SK-N-SH (cell line): ENCODE measurements at regions not wholly inside any gene's neighbourhood (a gene's known extent, or its start where the extent isn't known, plus 50 kb on each side); places are given as distances from the start of the nearest gene placed in this dataset.

Source experiments
- CTCF ChIA-PET: fragments of 300-600, 350-600 bp; formaldehyde crosslinking; extraction: SDS; loops from one replicate; lab custom pipeline; 2021; lab: Yijun Ruan, JAX
- POLR2A ChIA-PET: fragments of 350-600 bp; sonication (Branson Sonifier 250); formaldehyde crosslinking; extraction: SDS; loops from one replicate; lab custom pipeline; 2020; ENCODE audit warnings: antibody characterized with exemption, inconsistent platforms; lab: Yijun Ruan, JAX
- DNase-seq: peaks from one replicate; pipeline ENCODE4 v3.0.0; 2012
- H2AFZ ChIP-seq: fragments of 200-600 bp; sonication (generic); 2 replicates; pipeline ENCODE4 v1.8.1; 2016; ENCODE audit warnings: antibody characterized with exemption, mild to moderate bottlenecking, low read depth
- H3F3A ChIP-seq: fragments of 200-600 bp; sonication (generic); replicated peaks from 2 replicates; pipeline ENCODE3; 2016; ENCODE audit warnings: antibody characterized with exemption, mild to moderate bottlenecking; ENCODE audit not compliant: insufficient read depth
- H3K27ac ChIP-seq, 2 experiments: fragments of 200-500 bp in 1 of 2; fragments of 200-600 bp in 1 of 2; sonication (Bioruptor generic) in 1 of 2; sonication (generic), shearing (Covaris generic) in 1 of 2; 2 replicates each; pipeline versions ENCODE4 v1.5.1 to v1.6.1; 2014 to 2016; ENCODE audit warnings: low read depth in 2 of 2, inconsistent platforms in 1 of 2, low read length in 1 of 2, mild to moderate bottlenecking in 1 of 2, mixed read lengths in 1 of 2
- H3K27me3 ChIP-seq: fragments of 200-600 bp; sonication (generic), shearing (Covaris generic); 2 replicates; pipeline ENCODE4 v1.6.1; 2016; ENCODE audit warnings: mixed run types; ENCODE audit not compliant: insufficient read depth
- H3K36me3 ChIP-seq, 2 experiments: fragments of 200-500 bp in 1 of 2; fragments of 200-600 bp in 1 of 2; sonication (Bioruptor generic) in 1 of 2; sonication (generic) in 1 of 2; replicated peaks in 1 of 2; 2 replicates each; pipeline versions ENCODE3 to v1.5.1; 2014 to 2016; ENCODE audit warnings: low read length in 1 of 2, mild to moderate bottlenecking in 1 of 2; ENCODE audit not compliant: insufficient read depth in 2 of 2, control insufficient read depth in 1 of 2
- H3K4me1 ChIP-seq, 2 experiments: fragments of 200-500 bp in 1 of 2; fragments of 200-600 bp in 1 of 2; sonication (Bioruptor generic) in 1 of 2; sonication (generic), shearing (Covaris generic) in 1 of 2; 2 replicates each; pipeline versions ENCODE4 v1.5.1 to v1.6.1; 2014 to 2016; ENCODE audit warnings: low read depth in 1 of 2, low read length in 1 of 2, mixed run types in 1 of 2; ENCODE audit not compliant: insufficient read depth in 2 of 2, control insufficient read depth in 1 of 2
- H3K4me2 ChIP-seq: fragments of 200-600 bp; sonication (generic), shearing (Covaris generic); 2 replicates; pipeline ENCODE4 v1.6.1; 2017; ENCODE audit warnings: mixed run types
- H3K4me3 ChIP-seq, 2 experiments: fragments of 200-500 bp in 1 of 2; fragments of 200-600 bp in 1 of 2; sonication (Bioruptor generic) in 1 of 2; sonication (generic), shearing (Covaris generic) in 1 of 2; 2 replicates each; pipeline versions ENCODE4 v1.5.1 to v1.8.1; 2014 to 2016; ENCODE audit warnings: low read depth in 2 of 2, inconsistent platforms in 1 of 2, low read length in 1 of 2, mild to moderate bottlenecking in 1 of 2, mixed read lengths in 1 of 2, moderate library complexity in 1 of 2
- H3K79me2 ChIP-seq: fragments of 200-600 bp; sonication (generic); 2 replicates; pipeline ENCODE4 v1.8.1; 2017; ENCODE audit warnings: mild to moderate bottlenecking; ENCODE audit not compliant: insufficient read depth
- H3K9ac ChIP-seq: fragments of 200-600 bp; sonication (generic); 2 replicates; pipeline ENCODE4 v1.6.1; 2017; ENCODE audit warnings: mixed run types
- H3K9me2 ChIP-seq: fragments of 200-600 bp; sonication (generic); 2 replicates; pipeline ENCODE4 v1.6.1; 2017; ENCODE audit warnings: mixed run types
- H3K9me3 ChIP-seq: fragments of 200-600 bp; sonication (generic); 2 replicates; pipeline ENCODE4 v1.6.1; 2017; ENCODE audit warnings: mixed run types, mild to moderate bottlenecking, moderate library complexity
- H4K20me1 ChIP-seq: fragments of 200-600 bp; sonication (generic); 2 replicates; pipeline ENCODE4 v1.6.1; 2017; ENCODE audit warnings: mild to moderate bottlenecking, mixed run types; ENCODE audit not compliant: insufficient read depth
- CHD2 ChIP-seq: fragments of 150-350 bp; IDR thresholded peaks from 2 replicates; pipeline ENCODE4 v1.6.1; 2018; ENCODE audit warnings: low read length; ENCODE audit not compliant: partially characterized antibody
- CTCF ChIP-seq: fragments of 200-600 bp; sonication (generic); IDR thresholded peaks from 2 replicates; pipeline ENCODE4 v1.6.1; 2017; ENCODE audit warnings: antibody characterized with exemption, mild to moderate bottlenecking, moderate library complexity
- ELF1 ChIP-seq: IDR thresholded peaks from 2 replicates; pipeline ENCODE4 v1.4.0; 2012
- EZH2phosphoT487 ChIP-seq: fragments of 200-600 bp; sonication (generic); IDR thresholded peaks from 2 replicates; pipeline ENCODE4 v1.6.1; 2017; ENCODE audit warnings: low read depth, mixed run types, mild to moderate bottlenecking, antibody characterized with exemption, moderate library complexity, borderline replicate concordance
- IRF3 ChIP-seq: fragments of 150-350 bp; IDR thresholded peaks from 2 replicates; pipeline ENCODE4 v1.6.1; 2016; ENCODE audit warnings: mild to moderate bottlenecking, low read depth, low read length
- MAX ChIP-seq: IDR thresholded peaks from 2 replicates; pipeline ENCODE4 v1.4.0; 2012; ENCODE audit warnings: low read depth
- MEF2A ChIP-seq: IDR thresholded peaks from 2 replicates; pipeline ENCODE4 v1.4.0; 2012; ENCODE audit warnings: low read depth, borderline replicate concordance
- MXI1 ChIP-seq: IDR thresholded peaks from 2 replicates; pipeline ENCODE4 v1.6.1; 2012; ENCODE audit warnings: mild to moderate bottlenecking, low read depth, low read length, improper control_type of control experiment
- NRF1 ChIP-seq: IDR thresholded peaks from 2 replicates; pipeline ENCODE4 v1.6.1; 2012; ENCODE audit warnings: low read depth, mild to moderate bottlenecking, low read length
- POLR2AphosphoS5 ChIP-seq: IDR thresholded peaks from 2 replicates; pipeline ENCODE4 v1.6.1; 2012; ENCODE audit warnings: low read depth, low read length
- RAD21 ChIP-seq: IDR thresholded peaks from 2 replicates; pipeline ENCODE4 v1.6.1; 2012; ENCODE audit warnings: mild to moderate bottlenecking, low read length
- SIN3A ChIP-seq: IDR thresholded peaks from 2 replicates; pipeline ENCODE4 v1.6.1; 2012; ENCODE audit warnings: low read depth, mild to moderate bottlenecking, low read length, moderate library complexity, borderline replicate concordance
- SMC3 ChIP-seq: IDR thresholded peaks from 2 replicates; pipeline ENCODE4 v1.6.1; 2012; ENCODE audit warnings: low read depth, low read length, improper control_type of control experiment
- TEAD4 ChIP-seq: IDR thresholded peaks from 2 replicates; pipeline ENCODE4 v1.4.0; 2012; ENCODE audit warnings: mild to moderate bottlenecking, borderline replicate concordance; ENCODE audit not compliant: insufficient read depth
- YY1 ChIP-seq: IDR thresholded peaks from 2 replicates; pipeline ENCODE4 v1.4.0; 2012; ENCODE audit warnings: low read depth, mild to moderate bottlenecking
- WGBS: methylation state at CpG from one replicate; pipeline ENCODE4 v1.1.6; 2017; ENCODE audit warnings: low lambda C conversion rate; 5-methylcytosine and 5-hydroxymethylcytosine counted together
- TF ChIP-seq, protein P1 (sequence below): IDR thresholded peaks from 2 replicates; pipeline ENCODE4; 2012
- TF ChIP-seq, protein P2 (sequence below): IDR thresholded peaks from 2 replicates; pipeline ENCODE4 v1.4.0; 2012; ENCODE audit warnings: low read depth, borderline replicate concordance
- TF ChIP-seq, protein P3 (sequence below): fragments of 150-350 bp; IDR thresholded peaks from 2 replicates; pipeline ENCODE4 v1.6.1; 2017; ENCODE audit warnings: antibody characterized with exemption, low read length, low read depth, borderline replicate concordance

- no peak for TF ChIP-seq SMC3
- TF ChIP-seq EZH2phosphoT487: no peak
- no peak for TF ChIP-seq CTCF
- no peak for TF ChIP-seq POLR2AphosphoS5
- no peak for TF ChIP-seq MXI1
- TF ChIP-seq YY1: no peak
- no peak for TF ChIP-seq ELF1
- TF ChIP-seq MAX: no peak
- TF ChIP-seq, protein P1, sequence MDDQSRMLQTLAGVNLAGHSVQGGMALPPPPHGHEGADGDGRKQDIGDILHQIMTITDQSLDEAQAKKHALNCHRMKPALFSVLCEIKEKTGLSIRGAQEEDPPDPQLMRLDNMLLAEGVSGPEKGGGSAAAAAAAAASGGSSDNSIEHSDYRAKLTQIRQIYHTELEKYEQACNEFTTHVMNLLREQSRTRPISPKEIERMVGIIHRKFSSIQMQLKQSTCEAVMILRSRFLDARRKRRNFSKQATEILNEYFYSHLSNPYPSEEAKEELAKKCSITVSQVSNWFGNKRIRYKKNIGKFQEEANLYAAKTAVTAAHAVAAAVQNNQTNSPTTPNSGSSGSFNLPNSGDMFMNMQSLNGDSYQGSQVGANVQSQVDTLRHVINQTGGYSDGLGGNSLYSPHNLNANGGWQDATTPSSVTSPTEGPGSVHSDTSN: no peak
- TF ChIP-seq, protein P2, sequence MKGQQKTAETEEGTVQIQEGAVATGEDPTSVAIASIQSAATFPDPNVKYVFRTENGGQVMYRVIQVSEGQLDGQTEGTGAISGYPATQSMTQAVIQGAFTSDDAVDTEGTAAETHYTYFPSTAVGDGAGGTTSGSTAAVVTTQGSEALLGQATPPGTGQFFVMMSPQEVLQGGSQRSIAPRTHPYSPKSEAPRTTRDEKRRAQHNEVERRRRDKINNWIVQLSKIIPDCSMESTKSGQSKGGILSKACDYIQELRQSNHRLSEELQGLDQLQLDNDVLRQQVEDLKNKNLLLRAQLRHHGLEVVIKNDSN: no peak
- TF ChIP-seq TEAD4: no peak
- no peak for TF ChIP-seq MEF2A
- no peak for TF ChIP-seq SIN3A
- TF ChIP-seq, protein P3, sequence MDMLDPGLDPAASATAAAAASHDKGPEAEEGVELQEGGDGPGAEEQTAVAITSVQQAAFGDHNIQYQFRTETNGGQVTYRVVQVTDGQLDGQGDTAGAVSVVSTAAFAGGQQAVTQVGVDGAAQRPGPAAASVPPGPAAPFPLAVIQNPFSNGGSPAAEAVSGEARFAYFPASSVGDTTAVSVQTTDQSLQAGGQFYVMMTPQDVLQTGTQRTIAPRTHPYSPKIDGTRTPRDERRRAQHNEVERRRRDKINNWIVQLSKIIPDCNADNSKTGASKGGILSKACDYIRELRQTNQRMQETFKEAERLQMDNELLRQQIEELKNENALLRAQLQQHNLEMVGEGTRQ: no peak
- no peak for TF ChIP-seq CHD2
- TF ChIP-seq RAD21: no peak
- no peak for TF ChIP-seq IRF3
- TF ChIP-seq NRF1: no peak
- Histone ChIP-seq H3K9me3 (no peaks in the 10 kb centered on the region), H2AFZ (no peak overlapping the region), H3K79me2 (no peaks in the 10 kb centered on the region), H3K27ac (no peak overlapping the region), H3K27me3 (no peaks in the 10 kb centered on the region), H3K36me3 (no peaks in the 10 kb centered on the region), H4K20me1 (no peaks in the 10 kb centered on the region), H3K9ac (no peak overlapping the region), H3K4me2 (no peak overlapping the region), H3K4me3 (no peak overlapping the region), H3F3A (no peaks in the 10 kb centered on the region), H3K9me2 (no peaks in the 10 kb centered on the region; the same call in none of the 2 replicates), H3K4me1 (no peaks in the 10 kb centered on the region; a peak in 1 of 4 replicates)
- ChIA-PET CTCF (no interaction called here), POLR2A (no interaction called here)
- no peak for DNase-seq
- 87% methylated on average over 2 of the region's 2 CpGs for WGBS
Observed at GRCh38 chr1:65629788-65630187, 162.9 kb upstream of the PDE4B start.
